HG03103 (cell line): ENCODE measurements at regions not wholly inside any gene's neighbourhood (a gene's known extent, or its start where the extent isn't known, plus 50 kb on each side); places are given as distances from the start of the nearest gene placed in this dataset.
"Not testable (repeated sequence)": the region's sequence is repeated elsewhere in the genome, so short reads cannot be mapped to it uniquely, and the experiment has no call there.

ENCODE experiments used
- ATAC-seq: cut with Tn5 transposase; IDR thresholded peaks from one replicate; pipeline ENCODE4 v1.9.1; 2021; ENCODE audit warnings: low read depth; ENCODE audit not compliant: unreplicated experiment

GRCh38 chr3:106068795-106069194 is 200.0 kb upstream of the CBLB start:
- ATAC-seq: no peak

GRCh38 chr3:106070187-106070586 is 201.4 kb upstream of the CBLB start:
- ATAC-seq: no peak

DNA sequence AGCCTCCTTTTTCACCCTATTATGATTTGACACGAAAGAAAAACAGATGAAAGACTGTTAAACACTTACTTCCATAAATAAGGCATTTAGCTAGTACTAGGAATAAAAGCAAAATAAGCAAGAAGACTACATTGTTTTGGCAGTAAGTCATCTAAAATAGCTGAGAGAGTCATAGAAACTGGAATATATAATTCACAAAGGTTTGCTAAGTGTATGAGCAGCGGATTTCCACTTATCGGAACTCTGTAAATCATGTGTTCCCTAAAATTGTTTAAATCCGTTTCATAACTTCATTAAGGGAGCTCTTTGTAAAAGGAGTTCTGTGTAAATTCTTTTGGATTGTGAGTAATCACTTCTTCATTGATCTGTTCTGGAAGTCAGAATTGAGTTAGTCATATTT is 202.5 kb upstream of the CBLB start:
- no peak for ATAC-seq

DNA sequence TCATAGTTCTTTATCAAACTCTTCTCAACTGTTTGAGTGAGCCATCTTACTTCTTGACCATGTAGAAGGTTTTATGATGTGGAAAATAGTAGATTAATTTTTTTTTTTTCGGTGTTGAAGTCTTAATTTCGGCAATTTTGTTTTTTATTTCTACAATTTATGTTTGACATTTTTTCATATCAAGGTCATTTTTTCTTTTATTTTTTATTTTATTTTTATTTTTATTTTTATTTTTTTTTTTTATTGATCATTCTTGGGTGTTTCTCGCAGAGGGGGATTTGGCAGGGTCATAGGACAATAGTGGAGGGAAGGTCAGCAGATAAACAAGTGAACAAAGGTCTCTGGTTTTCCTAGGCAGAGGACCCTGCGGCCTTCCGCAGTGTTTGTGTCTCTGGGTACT is 203.8 kb upstream of the CBLB start:
- not testable (repeated sequence) for ATAC-seq

- not testable (repeated sequence) for ATAC-seq
These were observed 205.0 kb upstream of the CBLB start for GRCh38 chr3:106073806-106074205.

GRCh38 chr3:106075731-106076130 is 206.9 kb upstream of the CBLB start:
- ATAC-seq: not testable (repeated sequence)

- ATAC-seq: no peak
These were observed 209.8 kb upstream of the CBLB start for GRCh38 chr3:106078635-106079034.

GRCh38 chr3:106082616-106083015 is 213.8 kb upstream of the CBLB start:
- ATAC-seq: no peak

DNA sequence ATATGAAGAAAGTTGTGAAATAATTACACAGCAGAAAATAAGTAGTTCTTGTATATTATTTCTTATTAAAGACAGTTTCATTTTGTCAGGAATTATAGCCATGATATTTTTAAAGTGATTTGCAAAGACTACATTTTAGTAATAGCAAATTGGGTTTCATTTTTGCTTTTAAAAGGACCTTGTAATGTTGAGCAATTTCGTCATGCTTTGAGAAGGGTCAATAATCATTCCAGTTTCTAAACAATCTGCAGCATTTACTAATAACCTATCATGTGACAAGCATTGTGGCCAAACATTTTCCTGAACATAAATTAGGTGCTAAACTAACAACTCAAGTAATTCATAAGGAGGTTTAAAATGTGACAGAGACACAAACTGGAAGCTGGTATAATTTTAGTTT is 214.4 kb upstream of the CBLB start:
- ATAC-seq: no peak

- no peak for ATAC-seq
These were observed 215.0 kb upstream of the CBLB start for GRCh38 chr3:106083854-106084253.

- no peak for ATAC-seq
These were observed 217.2 kb upstream of the CBLB start for GRCh38 chr3:106086038-106086437.

DNA sequence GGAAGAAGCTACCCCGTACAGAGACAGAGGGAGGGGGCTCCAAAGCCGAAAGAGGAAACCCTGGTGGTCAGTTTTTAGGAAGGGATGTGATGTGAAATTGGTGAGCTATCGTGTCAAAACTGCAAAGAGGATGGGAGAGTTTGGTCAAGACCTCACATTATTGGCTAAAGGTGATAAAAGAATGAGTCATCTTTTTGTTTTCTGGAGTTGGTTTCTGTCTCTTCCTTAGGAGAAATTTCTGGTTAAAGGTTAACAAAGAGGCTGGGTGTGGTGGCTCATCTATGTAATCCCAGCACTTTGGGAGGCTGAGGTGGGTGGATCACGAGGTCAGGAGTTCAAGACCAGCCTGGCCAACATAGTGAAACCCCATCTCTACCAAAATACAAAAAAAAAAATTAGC is 217.8 kb upstream of the CBLB start:
- no peak for ATAC-seq

GRCh38 chr3:106088304-106088703 is 219.5 kb upstream of the CBLB start:
- no peak for ATAC-seq

DNA sequence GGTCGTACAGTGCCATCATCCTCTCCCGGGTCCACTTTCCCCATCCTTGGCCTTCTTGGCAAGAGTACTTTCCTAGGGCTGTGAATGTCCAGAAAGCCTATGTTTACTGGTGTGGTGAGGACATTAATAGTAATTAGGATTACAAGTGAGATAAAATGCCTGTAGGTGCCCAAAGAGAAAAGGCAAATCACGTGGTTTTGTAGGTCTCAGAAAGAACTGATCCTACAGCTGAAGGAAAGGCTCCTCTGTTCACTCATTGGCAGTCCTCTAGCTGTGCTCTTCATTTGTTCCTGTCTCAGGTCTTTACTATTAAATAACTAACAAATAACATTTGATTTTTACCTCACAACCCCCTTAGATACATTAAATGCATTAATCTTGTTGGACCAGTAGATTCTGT is 220.1 kb upstream of the CBLB start:
- ATAC-seq: no peak

- ATAC-seq: no peak
These were observed 221.0 kb upstream of the CBLB start for GRCh38 chr3:106089806-106090205.

GRCh38 chr3:106092792-106093191 is 224.0 kb upstream of the CBLB start:
- no peak for ATAC-seq

- no peak for ATAC-seq
These were observed 224.8 kb upstream of the CBLB start for GRCh38 chr3:106093616-106094015.

DNA sequence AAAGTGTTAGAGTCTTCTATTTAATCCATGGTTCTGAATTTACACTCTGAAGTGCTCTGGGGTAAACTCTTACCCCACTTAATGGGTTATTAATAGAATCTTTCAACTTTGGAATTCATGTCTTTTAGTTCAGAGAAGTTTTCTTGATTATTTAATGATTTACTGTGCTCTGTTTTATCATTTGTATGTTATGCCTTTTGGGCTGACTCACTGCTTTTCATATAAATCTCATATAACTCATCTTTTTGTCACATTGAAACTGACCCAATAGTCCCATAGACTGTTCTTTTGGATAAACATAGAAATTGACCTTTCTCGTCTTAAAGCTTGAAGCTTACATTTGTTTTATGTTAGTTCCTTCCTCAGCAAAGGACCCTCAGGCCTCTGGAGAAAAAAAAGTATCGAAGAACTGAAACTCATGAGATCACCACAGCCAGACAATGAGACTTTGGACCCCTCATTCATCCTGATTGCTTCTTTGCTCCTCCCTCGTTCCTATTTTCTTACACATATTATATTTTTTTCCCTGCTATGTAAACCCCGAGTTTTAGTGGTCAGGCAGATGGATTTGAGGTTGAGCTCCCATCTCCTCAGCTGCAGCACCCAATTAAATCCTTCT is 229.1 kb upstream of the CBLB start:
- ATAC-seq: no peak

DNA sequence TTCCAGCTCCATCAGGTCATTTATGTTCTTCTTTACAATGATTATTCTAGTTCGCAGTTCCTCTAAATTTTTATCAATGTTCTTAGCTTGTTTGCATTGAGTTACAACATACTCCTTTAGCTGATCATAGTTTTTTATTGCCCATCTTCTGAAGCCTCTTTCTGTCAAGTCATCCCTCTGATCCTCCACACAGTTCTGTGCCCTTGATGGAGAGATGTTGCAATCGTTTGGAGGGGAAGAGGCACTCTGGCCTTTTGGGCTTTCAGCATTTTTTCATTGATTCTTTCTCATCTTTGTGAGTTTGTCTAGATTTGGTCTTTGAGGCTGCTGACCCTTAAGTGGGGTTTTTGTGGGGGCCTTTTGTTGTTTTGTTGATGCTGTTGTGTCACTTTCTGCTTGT is 234.6 kb upstream of the CBLB start:
- ATAC-seq: no peak

DNA sequence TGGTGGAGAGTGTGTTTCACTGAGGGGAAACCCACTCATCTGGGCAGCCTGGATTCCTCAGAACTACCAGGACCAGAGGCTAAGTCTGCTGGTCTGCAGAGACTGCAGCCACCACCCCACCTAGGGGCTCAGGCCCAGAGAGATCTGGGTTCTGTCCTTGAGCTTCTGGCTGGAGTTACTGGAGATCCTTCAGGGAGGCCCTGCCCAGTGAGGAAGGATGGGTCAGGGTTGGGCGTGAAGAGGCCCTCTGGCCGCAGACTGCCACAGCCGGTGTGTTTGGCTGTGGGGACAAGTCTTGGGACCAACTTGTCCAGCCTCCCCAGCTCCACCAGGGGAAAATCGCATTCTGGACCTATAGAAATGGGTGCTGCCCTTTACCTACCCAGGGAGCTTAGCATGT is 235.3 kb upstream of the CBLB start:
- ATAC-seq: no peak

- no peak for ATAC-seq
These were observed 240.1 kb upstream of the CBLB start for GRCh38 chr3:106108925-106109324.

GRCh38 chr3:106112561-106112960 is 243.7 kb upstream of the CBLB start:
- not testable (repeated sequence) for ATAC-seq

DNA sequence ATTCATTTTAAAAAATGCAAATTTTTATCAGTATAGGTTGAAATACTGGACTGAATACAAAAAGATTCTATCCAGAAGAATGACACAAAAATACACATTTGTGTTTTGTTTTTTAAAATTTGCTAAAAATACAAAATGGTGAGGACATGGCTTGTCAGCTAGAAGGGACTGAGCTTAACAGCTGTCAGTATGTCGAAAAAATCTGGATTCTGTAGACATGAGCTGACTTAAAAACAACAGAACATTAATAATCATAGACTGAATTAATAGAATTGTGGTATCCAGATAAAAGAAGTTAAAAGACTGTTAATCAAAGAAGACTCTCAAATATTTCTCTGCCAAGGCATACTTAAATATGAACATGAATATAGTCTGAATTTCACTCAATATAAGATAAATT is 244.9 kb upstream of the CBLB start:
- ATAC-seq: no peak
